GM23338 (cell line): ENCODE measurements at regions not wholly inside any gene's neighbourhood (a gene's known extent, or its start where the extent isn't known, plus 50 kb on each side); places are given as distances from the start of the nearest gene placed in this dataset.

Experiments used
- POLR2AphosphoS5 ChIP-seq: IDR thresholded peaks from 2 replicates; pipeline ENCODE4 v1.6.1; 2016; ENCODE audit warnings: antibody characterized with exemption, low read depth
- TF ChIP-seq, protein P1 (sequence below), 2 experiments: fragments of 200-600 bp in 1 of 2; sonication (generic) in 1 of 2; conservative IDR thresholded peaks; 2 replicates each; pipeline versions ENCODE4 v1.5.1 to v1.6.1; 2016 to 2017; ENCODE audit warnings: antibody characterized with exemption in 2 of 2, low read depth in 2 of 2, mild to moderate bottlenecking in 2 of 2, moderate library complexity in 1 of 2
- TF ChIP-seq, protein P2 (sequence below): IDR thresholded peaks from one replicate; pipeline ENCODE4 v1.6.1; 2018; ENCODE audit warnings: antibody characterized with exemption; ENCODE audit not compliant: unreplicated experiment

DNA sequence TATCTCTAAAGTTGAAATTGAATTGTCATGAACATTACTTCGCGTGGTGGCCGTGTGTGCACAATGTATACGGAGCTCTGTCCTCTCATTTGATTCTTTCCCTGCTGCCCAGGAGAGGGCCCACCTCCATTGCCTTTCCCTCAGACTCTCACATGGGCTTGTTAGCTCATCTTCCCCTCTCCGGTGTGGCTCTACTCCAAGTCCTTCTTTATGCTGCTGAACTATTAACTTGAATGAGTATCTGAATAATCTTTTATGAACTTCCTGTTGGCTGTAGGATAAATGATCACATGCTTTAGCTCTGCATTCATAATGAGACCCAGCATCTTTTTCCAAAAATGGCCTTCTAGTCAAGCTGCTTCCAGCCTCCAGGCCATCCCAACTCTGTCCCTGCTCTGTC is 68.8 kb upstream of the CLNK start:
- TF ChIP-seq POLR2AphosphoS5 = no peak
- TF ChIP-seq, protein P1, sequence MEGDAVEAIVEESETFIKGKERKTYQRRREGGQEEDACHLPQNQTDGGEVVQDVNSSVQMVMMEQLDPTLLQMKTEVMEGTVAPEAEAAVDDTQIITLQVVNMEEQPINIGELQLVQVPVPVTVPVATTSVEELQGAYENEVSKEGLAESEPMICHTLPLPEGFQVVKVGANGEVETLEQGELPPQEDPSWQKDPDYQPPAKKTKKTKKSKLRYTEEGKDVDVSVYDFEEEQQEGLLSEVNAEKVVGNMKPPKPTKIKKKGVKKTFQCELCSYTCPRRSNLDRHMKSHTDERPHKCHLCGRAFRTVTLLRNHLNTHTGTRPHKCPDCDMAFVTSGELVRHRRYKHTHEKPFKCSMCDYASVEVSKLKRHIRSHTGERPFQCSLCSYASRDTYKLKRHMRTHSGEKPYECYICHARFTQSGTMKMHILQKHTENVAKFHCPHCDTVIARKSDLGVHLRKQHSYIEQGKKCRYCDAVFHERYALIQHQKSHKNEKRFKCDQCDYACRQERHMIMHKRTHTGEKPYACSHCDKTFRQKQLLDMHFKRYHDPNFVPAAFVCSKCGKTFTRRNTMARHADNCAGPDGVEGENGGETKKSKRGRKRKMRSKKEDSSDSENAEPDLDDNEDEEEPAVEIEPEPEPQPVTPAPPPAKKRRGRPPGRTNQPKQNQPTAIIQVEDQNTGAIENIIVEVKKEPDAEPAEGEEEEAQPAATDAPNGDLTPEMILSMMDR (conservative IDR thresholded peaks at IDR 0.05; ENCODE audit: low read depth in 2 of 2) = peak in 1 of 2 experiments; percentile 42; a peak in 2 of 4 replicates
- TF ChIP-seq, protein P2, sequence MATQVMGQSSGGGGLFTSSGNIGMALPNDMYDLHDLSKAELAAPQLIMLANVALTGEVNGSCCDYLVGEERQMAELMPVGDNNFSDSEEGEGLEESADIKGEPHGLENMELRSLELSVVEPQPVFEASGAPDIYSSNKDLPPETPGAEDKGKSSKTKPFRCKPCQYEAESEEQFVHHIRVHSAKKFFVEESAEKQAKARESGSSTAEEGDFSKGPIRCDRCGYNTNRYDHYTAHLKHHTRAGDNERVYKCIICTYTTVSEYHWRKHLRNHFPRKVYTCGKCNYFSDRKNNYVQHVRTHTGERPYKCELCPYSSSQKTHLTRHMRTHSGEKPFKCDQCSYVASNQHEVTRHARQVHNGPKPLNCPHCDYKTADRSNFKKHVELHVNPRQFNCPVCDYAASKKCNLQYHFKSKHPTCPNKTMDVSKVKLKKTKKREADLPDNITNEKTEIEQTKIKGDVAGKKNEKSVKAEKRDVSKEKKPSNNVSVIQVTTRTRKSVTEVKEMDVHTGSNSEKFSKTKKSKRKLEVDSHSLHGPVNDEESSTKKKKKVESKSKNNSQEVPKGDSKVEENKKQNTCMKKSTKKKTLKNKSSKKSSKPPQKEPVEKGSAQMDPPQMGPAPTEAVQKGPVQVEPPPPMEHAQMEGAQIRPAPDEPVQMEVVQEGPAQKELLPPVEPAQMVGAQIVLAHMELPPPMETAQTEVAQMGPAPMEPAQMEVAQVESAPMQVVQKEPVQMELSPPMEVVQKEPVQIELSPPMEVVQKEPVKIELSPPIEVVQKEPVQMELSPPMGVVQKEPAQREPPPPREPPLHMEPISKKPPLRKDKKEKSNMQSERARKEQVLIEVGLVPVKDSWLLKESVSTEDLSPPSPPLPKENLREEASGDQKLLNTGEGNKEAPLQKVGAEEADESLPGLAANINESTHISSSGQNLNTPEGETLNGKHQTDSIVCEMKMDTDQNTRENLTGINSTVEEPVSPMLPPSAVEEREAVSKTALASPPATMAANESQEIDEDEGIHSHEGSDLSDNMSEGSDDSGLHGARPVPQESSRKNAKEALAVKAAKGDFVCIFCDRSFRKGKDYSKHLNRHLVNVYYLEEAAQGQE = no peak
